ENCODE measurements at regions not wholly inside any gene's neighbourhood (a gene's known extent, or its start where the extent isn't known, plus 50 kb on each side); places are given as distances from the start of the nearest gene placed in this dataset.
A peak's percentile ranks its signal among the peaks of the same experiment; 100 is the strongest.

DNA sequence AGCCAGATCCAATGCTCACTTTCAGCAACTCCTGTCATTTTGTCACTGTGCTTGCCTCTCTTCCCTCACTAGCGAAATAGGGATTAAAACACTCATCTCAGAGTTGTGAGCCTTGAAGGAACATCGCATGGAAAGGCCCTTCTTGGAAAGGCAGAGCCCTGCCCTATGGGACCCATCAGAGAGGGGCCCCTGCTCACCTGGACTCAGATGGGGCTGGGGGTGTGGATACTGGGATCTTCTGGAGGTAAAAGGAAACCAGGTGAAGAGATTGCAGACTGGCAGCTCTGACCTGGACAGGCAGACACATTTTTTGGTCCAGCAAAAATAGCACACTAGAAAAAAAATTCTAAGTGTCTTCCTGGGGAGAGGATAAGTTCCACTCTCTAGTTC is 54.2 kb upstream of the EPS8L3 start:
- Histone ChIP-seq H3K36me3 (no peaks in the 10 kb centered on the region), H3K4me3 (no peak overlapping the region), H3K4me1 (peaks cover 12 to 53% (median 18%) of the 10 kb centered on the region in 4 donors), H3K27ac (no peak overlapping the region), H3K27me3 (no peaks in the 10 kb centered on the region), H3K9me3 (peaks cover 5 to 7% (median 5%) of the 10 kb centered on the region in 4 donors)
- DNase-seq = no peak
- no peak for TF ChIP-seq CTCF (IDR thresholded peaks at IDR 0.05)
- no peak for TF ChIP-seq POLR2A (IDR thresholded peaks at IDR 0.05)
- TF ChIP-seq EP300 (IDR thresholded peaks at IDR 0.05) = no peak
- TF ChIP-seq POLR2AphosphoS5 (IDR thresholded peaks at IDR 0.05) = no peak
- WGBS, 5 donors = 90 to 100% (median 97%) methylated on average over 2 of the region's 2 CpGs
- intact Hi-C loops (cut with DNase I; ENCODE audit: low total_unique reads) = no loop called here

- Histone ChIP-seq H3K27me3 (no peaks in the 10 kb centered on the region), H3K9me3 (peaks cover 5 to 7% (median 5%) of the 10 kb centered on the region in 4 donors), H3K27ac (no peak overlapping the region), H3K36me3 (no peaks in the 10 kb centered on the region), H3K4me1 (peaks cover 6 to 45% (median 13%) of the 10 kb centered on the region in 4 donors), H3K4me3 (no peak overlapping the region)
- no peak for TF ChIP-seq POLR2A (IDR thresholded peaks at IDR 0.05)
- TF ChIP-seq POLR2AphosphoS5 (IDR thresholded peaks at IDR 0.05) = no peak
- no peak for TF ChIP-seq CTCF (IDR thresholded peaks at IDR 0.05)
- no peak for TF ChIP-seq EP300 (IDR thresholded peaks at IDR 0.05)
- WGBS, 5 donors = 83 to 96% (median 95%) methylated on average over 4 of the region's 4 CpGs
- no peak for DNase-seq
- intact Hi-C loops (cut with DNase I; ENCODE audit: low total_unique reads) = no loop called here
Observed at GRCh38 chr1:109816975-109817535, 53.3 kb upstream of the EPS8L3 start.

DNA sequence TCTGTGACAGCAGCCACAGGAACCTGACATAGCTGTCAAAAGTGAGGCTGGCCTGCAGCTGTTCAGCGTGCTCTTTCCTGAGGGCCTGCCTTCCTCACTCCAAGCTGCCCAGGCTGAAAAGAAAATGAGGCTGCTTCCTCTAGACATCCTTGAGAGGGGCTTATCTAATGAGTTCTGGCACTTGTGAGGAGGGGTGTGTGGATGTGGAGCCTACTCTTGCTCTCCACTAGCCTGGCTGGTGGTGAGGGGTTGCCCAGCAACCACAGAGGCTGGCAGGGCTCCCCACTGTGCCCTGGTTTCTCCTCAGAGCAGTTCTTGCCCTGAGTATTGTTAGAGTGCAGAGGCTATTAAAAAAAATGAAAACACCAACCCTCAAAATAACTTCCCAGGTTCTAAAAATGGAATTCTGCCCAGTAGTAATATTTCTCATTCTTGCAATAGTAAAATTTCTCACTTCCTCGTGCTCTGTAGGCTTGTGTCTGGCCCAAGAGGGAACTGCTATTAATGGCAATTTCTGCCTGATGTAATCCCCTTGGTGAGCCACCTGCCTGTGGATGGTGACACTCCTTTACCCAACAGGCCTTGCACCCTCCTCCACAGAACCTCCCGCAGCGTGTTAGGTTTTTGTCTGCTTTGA is 52.6 kb upstream of the EPS8L3 start:
- H3K27ac ChIP-seq = peak overlapping the region in 2 of 5 donors; percentile 4 to 41
- H3K4me3 ChIP-seq = no peak overlapping the region
- TF ChIP-seq POLR2A (IDR thresholded peaks at IDR 0.05) (no peak), CTCF (IDR thresholded peaks at IDR 0.05) (no peak), POLR2AphosphoS5 (IDR thresholded peaks at IDR 0.05) (no peak), EP300 (IDR thresholded peaks at IDR 0.05) (no peak)
- H3K9me3 ChIP-seq = peaks cover 5 to 7% (median 5%) of the 10 kb centered on the region in 4 donors
- H3K27me3 ChIP-seq = no peaks in the 10 kb centered on the region
- DNase-seq = no peak
- H3K36me3 ChIP-seq = no peaks in the 10 kb centered on the region
- H3K4me1 ChIP-seq = peaks cover 0 to 37% (median 6%) of the 10 kb centered on the region in 4 donors
- intact Hi-C loops (cut with DNase I; ENCODE audit: low total_unique reads) = no loop called here
- 61 to 82% (median 81%) methylated on average over 4 of the region's 4 CpGs for WGBS, 5 donors

- H3K27ac ChIP-seq = peak overlapping the region in 2 of 5 donors; percentile 4 to 41
- peaks cover 0 to 32% (median 5%) of the 10 kb centered on the region in 4 donors for H3K4me1 ChIP-seq
- intact Hi-C loops (cut with DNase I; ENCODE audit: low total_unique reads) = no loop called here
- H3K9me3 ChIP-seq = peaks cover 5 to 7% (median 5%) of the 10 kb centered on the region in 4 donors
- DNase-seq = no peak
- WGBS, 5 donors = 66 to 76% (median 72%) methylated on average over 3 of the region's 3 CpGs
- no peak for TF ChIP-seq EP300 (IDR thresholded peaks at IDR 0.05)
- no peak for TF ChIP-seq CTCF (IDR thresholded peaks at IDR 0.05)
- no peak for TF ChIP-seq POLR2AphosphoS5 (IDR thresholded peaks at IDR 0.05)
- no peak for TF ChIP-seq POLR2A (IDR thresholded peaks at IDR 0.05)
- H3K4me3 ChIP-seq = no peak overlapping the region
- H3K27me3 ChIP-seq = no peaks in the 10 kb centered on the region
- no peaks in the 10 kb centered on the region for H3K36me3 ChIP-seq
Observed at GRCh38 chr1:109815809-109816174, 52.1 kb upstream of the EPS8L3 start.

Data from stomach (tissue), 8 donors.